GM19025 (cell line): ENCODE measurements at regions not wholly inside any gene's neighbourhood (a gene's known extent, or its start where the extent isn't known, plus 50 kb on each side); places are given as distances from the start of the nearest gene placed in this dataset.
"Not testable (repeated sequence)": the region's sequence is repeated elsewhere in the genome, so short reads cannot be mapped to it uniquely, and the experiment has no call there.

Source experiments
- ATAC-seq: cut with Tn5 transposase; IDR thresholded peaks from one replicate; pipeline ENCODE4 v1.9.1; 2021; ENCODE audit warnings: mild to moderate bottlenecking, low read depth, moderate library complexity; ENCODE audit not compliant: unreplicated experiment

DNA sequence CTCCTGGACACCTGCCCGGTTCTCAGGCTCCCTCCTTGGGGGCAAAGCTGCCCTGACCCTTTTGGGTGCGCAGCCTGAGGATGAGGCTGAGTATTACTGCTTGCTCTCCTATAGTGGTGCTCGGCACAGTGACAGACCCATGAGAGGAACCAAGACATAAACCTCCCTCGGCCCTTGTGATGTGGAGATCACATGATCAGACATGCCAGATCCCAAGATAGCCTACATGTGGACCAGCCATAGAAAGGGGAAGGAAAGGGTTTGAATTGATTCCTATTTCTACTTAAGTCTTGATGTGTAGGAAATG is 125.3 kb downstream of the VPREB1 start:
- ATAC-seq: no peak

DNA sequence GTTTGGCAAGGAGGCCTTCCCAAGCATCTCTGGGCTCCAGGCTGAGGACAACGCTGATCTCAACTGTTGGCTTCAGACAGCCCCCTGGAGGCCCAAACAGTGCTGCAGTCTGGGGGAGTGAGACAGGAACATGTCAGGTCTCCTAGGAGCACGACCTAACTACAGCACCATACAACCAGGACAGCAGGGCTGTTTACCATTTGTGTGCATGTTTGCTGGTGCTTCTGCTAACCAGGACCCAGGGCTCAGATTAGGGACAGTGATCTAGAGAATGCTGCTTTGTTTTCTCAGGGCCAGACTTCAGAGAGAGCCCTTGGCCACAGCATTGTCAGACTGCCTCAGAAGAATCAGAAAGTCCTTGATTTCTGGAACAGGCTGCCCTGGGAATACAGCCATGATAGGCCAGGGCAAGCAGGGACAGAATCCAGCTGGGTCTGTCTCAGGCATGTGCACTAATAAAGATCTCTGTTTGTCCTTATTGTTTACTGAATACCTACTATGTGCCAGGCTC is 126.5 kb downstream of the VPREB1 start:
- no peak for ATAC-seq

DNA sequence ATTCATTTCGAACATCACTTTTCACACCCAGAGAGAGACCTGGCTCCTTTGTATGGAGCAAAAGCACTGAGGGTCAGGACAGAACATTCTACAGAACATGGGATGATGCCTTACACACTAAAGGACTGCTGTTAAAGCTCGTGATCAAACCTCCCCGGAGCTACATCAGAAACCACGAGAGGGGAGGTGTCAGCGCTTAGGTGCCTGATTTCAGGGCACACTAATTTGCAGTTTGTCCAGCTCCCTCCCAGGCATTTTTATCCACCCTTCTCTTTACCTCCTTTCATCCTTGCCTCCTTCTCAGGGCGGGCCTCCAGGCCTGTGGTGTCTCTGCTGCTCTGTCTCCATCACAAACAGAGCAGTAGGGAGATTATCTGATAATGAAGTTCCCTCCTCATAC is 127.5 kb downstream of the VPREB1 start:
- ATAC-seq: no peak

DNA sequence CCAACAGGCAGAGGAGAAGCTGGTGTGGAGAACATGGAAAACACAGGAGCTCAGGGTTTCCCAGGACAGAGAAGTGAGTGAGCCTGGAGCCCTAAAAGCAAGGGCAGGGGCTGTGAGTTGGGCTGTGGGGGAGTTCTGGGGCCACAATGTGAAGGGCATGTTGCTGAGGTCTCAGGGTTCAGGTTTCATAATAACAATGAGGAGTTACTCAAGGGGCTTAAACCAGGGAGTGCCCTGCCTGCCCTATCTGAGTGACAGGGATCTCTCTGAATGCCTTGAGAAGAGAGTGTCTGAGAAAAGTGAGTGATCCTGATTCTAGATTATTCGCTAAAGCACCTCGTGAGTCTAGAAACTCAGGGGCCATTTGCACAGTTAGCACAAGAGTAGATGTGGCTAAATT is 129.6 kb downstream of the VPREB1 start:
- ATAC-seq: no peak

DNA sequence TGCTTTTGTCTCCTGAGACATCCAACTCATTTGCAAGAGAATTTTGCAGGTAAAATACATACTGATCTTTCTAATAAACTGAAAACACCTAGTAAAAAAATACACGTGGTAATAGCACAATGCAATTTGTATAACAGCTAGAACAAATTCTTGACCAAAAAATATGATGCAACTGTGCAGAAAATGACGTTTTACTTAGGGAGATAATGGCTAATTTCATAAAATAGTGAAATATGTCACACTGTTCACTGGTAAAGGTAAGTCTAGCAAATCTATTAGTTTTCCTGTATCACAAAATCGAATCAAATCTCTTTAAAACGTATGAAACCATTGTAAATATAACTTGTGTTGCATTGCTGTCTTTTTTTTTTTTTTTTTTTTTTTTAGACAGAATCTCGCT is 130.0 kb downstream of the VPREB1 start:
- no peak for ATAC-seq

DNA sequence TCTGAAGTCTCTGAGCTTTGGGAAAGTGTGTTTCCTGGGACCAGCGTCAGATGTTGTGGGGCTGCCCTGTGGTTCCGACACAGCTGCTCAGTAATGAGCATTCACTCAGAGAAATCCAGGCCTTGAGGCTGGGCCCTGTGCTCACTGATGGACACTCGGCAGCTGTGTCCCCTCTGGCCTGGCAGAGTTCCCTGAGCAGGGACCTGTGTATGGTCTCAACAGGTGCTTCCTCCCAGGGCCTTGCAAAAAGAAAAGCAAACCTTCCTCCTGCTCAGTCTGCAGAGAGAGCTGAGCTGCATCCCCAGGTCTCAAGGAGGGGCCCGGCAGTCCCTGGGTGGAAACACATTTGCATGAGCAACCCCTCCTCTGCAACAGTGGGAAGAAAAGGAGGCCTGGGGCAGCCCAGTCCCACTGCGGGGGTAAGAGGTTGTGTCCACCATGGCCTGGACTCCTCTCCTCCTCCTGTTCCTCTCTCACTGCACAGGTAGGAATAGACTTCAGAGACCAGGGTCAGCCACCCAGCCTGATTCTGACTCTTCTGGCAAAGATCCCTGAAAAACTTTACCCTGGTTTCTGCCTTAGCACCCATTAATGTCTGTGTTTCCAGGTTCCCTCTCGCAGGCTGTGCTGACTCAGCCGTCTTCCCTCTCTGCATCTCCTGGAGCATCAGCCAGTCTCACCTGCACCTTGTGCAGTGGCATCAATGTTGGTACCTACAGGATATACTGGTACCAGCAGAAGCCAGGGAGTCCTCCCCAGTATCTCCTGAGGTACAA is 131.2 kb downstream of the VPREB1 start:
- ATAC-seq: no peak

DNA sequence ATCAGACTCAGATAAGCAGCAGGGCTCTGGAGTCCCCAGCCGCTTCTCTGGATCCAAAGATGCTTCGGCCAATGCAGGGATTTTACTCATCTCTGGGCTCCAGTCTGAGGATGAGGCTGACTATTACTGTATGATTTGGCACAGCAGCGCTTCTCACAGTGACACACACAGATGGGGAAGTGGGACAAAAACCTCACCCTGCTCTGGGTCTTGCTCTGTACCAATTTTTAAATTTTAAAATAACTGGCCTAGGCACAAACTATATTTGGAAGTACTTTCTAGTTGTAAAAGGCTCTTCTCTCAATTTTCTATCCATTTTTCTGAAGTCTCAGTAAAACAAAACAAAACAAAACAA is 131.7 kb downstream of the VPREB1 start:
- no peak for ATAC-seq

DNA sequence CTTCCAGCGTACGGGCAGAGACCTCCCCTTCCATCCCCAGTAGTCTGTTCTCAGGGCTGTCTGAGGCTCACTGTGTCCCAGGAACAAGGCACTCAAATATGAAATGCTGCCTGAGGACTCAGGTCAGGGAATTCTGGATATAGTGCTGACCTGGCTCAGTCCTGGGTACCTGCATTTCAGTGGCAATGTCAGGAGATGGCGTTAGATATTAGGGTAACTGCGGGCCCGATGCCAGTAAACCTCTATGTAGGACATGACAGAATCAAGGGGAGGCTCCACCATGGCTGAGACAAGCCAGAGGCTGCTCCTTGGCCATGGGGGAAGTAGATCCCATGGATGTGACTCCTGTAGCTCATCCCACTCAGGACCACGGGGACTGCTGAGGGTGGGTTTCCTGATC is 131.7 kb downstream of the ZNF280B start:
- ATAC-seq: not testable (repeated sequence)

DNA sequence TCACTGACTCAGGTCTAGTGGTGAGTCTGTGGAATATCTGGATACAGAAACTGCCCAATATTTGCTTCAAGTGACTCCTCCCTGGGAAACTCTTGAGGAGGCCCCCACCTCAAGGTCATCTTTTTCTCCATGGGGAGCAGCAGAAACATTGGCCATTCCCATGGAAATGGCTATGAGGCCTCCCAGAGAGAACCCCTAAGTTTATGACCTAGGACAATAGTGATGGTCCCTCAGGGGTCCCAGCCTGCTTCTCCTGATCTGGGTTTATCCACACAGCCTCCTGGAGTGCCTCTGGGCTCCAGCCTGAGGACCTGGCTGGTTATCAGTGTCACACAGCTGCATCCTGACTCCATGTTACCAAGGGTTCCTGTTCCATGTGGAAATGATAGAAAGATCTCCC is 131.2 kb downstream of the ZNF280B start:
- ATAC-seq: no peak

DNA sequence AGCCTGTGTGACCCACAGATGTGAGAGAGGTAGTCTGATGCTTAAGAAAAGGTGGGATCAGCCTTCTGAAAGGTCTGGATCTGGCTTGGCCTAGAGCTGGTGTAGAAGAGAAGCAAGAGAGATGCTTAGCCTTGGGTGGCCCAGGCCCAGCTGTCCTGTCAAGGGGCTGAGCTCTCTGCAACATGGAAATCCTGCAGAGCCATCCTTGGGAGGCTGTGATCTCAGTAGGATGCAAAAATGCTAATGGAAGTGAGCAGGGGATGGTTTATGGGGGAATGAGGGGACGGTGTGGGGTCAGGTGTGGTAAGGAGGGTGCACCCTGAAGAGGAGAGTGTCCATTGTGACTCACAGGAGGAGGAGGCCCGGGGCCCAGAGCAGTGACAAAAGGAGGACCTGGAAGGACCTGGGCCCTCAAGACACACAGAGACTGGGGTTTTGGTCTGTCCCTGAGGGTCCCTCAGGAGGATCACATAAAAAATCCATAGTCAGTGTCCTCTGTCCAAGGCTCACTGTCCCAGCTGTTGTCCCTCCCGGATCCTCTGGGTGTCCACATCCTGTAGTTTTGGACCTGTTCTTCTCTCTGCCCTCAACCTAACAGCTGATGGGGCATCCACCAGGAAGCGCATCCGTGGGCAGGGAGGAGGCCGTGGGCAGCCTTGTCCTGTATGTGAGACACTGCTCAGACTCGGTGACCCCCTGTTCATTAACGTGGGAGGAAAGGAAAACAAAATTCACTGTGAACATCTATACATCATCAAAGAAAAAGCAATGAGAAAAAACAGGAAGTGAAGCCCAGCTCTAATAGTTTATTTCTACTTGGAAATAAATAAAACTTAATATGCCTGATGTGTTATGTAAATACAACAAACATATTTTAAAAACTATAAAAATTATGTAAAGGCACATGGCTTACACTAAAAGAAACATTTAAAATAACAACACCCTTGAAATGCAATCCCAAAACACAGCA is 129.8 kb downstream of the ZNF280B start:
- ATAC-seq: no peak

DNA sequence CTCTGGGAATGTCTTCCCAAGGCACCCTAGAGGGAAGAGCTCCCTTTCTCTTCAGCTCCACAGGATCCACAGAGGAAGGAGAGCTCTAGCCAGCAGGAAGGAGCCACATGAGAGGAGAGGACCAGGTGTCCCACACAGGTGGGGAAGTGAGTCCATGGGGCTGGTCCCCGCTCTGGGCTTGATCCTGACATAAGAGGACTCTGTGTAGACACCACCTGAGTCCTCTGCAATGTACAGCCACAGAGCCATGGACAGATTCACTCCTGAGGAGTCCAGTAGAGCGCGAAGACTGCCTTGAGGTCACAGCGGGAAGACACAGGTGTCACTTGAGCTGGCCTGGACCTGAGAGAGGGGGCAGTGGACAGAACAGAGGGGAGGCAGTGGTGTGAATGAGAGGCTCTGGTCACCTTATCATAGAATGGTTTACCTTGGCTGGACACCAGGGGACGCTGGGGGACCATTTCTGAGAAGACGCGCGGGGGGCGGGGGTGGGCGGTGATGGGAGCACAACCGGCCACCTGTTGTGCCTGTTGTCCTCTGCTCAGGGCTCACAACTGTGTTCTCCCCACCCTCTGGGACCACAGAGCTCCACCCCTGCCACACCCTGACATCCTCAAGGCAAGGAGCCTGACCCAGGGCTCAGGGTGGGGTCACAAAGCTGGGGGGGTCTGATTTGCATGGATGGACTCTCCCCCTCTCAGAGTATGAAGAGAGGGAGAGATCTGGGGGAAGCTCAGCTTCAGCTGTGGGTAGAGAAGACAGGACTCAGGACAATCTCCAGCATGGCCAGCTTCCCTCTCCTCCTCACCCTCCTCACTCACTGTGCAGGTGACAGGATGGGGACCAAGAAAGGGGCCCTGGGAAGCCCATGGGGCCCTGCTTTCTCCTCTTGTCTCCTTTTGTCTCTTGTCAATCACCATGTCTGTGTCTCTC is 128.2 kb downstream of the ZNF280B start:
- ATAC-seq: no peak

DNA sequence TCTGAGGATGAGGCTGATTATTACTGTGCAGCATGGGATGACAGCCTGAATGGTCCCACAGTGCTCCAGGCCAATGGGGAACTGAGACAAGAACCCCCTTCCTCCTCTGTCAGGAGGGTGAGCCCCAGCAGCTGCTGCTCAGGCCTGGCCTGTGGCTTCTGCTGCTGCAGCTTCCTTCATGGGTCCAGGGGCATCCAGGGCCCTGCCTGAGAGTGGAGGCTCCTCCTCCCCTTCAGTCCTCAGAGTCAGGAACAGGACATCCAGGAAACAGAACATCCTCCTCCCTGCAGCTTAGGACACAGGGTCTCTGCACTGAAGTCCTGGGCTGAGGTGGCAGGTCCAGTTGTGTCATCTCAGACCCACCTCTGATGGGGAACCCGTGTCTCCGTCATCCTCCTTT is 127.2 kb downstream of the ZNF280B start:
- not testable (repeated sequence) for ATAC-seq

DNA sequence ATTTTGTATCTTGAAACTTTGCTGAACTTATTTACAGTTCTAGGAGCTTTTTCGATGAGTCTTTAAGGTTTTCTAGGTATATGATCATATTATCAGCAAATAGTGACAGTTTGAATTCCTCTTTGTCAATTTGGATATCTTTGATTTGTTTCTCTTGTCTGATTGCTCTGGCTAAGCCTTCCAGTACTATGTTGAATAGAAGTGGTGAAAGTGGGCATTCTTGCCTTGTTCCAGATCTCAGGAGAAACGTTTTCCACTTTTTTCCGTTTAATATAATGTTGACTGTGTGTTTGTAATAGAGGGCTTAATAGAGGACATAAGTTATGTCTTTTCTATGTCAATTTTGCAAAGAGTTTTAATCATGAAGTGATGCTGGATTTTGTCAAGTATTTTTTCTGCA is 124.3 kb downstream of the ZNF280B start:
- ATAC-seq: no peak

DNA sequence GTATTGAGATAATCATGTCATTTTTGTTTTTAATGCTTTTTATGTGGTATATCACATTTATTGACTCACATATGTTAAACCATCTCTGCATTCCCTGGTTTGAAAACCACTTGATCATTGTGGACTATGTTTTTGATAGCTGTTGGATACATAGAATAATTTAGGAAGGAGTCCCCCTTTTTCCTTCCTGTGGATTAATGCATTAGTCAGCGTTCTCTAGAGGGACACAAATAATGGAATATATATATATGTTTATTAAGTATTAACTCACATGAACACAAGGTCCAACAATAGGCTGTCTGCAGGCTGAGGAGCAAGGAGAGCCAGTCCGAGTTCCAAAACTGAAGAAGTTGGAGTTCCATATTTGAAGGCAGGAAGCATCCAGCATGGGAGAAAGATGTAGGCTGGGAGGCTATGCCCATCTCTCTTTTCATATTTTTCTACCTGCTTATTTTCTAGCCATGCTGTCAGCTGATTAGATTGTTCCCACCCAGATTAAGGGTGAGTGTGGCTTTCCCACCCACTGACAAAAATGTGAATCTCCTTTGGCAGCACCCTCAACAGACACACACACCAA is 123.8 kb downstream of the ZNF280B start:
- no peak for ATAC-seq

DNA sequence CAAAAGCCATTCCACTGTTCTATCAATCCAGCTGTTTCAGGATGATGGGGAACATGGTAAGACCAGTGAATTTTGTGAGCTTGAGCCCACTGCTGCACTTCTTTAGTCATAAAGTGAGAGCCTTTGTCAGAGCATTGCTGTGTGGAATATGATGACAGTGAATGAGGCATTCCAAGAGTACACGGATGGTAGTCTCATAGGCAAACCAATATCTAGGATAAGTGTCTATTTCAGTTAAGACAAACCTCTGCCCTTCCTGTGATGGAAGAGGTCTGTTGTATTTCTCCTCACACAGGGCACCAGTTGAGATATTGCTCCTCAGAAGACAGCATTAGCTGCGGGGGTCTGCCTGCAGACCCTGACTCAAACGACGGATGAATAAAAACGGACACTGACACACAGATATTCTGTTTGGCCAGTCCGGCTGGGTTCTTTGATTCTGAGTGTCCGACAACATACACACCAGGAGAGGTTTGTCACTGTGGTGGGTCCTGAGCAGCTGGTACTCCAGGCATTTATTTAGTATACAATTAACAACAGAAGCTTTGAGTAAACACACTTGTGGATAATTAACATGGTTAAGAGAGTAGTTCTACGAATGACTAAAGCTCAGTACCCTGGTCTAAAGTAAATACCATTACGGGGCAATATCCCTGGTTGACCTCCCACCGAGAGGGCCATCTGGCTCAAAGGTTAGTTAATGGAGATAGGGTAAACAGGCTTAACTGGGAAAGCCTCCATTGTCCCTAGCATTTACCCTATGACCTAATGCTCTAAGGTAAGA is 121.7 kb downstream of the ZNF280B start:
- no peak for ATAC-seq

DNA sequence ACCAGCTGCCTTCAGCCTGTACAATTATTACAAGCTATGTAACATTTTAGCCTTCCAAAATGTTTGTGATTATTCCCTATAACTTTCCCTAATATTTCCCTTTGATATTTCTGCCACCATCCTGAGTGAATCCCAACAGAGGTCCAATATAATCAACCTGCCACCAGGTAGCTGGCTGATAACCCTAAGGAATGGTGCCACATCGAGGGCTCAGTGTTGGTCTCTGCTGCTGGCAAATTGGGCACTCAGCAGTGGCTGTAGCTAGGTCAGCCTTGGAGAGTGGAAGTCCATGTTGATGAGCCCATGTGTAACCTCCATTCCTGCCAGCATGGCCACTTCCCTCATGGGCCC is 121.2 kb downstream of the ZNF280B start:
- no peak for ATAC-seq

DNA sequence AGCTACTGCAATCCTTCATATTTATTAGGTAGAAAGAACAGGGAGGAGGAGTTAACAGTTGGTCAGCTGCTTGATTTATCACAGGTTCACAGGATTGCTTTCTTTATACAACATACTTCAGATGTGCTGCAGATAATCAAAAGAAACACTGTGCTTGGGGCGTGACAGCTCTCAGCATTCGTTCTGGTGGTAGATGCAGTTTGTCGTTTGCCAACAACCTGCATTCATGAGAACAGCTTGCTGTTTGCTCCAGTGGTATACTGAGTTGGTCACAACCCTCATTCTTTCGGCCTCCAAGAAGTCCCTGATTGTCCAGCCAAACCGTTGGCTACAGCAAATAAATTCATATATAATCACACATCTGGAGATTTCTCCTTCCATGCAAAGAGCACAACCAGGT is 120.5 kb downstream of the ZNF280B start:
- no peak for ATAC-seq

DNA sequence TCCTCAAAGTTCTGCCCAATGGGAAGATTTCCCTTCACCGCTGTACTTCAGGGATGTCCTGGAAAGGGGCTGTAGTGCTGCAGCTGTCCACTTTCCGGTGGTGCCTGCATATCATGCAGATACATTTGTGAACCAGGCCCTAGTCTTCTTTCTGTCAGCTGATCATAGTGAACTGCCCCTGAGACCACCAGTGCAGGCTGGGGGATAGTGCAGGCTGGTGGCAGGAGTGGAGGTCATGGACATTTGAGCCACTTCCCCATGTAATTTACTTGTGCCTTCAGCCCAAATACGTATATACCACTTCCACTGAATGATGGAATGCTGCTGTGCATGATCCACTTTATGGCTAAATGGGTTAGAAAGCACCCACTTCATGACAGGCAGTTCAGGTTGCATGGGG is 120.0 kb downstream of the ZNF280B start:
- ATAC-seq: no peak

DNA sequence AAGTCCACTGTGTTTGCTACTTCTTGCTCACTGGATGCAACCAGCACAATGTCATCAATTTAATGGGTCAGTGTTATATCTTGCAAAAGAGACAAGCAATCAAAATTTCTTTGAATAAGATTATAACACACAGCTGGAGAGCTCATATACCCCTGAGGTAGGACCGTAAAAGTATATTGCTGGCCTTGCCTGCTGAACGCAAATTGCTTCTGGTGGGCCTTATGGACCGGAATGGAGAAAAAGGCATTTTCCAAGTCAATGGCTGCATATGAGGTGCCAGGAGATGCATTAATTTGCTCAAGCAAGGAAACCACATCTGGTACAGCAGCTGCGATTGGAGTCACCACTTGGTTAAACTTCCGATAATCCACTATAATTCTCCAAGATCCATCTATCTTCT is 119.1 kb downstream of the ZNF280B start:
- ATAC-seq: no peak

DNA sequence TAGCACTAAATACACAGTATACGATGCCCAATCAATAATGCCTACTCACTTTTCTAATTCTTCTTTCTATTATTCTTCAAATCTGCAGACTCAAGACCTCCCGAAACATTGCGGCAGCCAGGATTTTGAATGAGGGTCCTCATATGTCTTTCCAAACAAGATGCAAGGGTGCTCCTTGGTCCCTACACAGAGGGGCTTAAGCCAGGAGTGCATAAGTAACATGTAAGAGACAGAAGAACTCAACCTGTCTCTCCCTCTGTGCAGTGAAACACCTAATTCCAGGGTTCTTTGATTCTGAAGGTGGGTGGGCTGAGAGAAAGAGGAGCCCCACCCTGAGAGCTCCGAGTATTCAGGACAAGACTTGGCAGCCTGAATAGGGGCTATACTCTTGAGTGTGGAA is 117.6 kb downstream of the ZNF280B start:
- no peak for ATAC-seq
